ENCODE measurements at regions not wholly inside any gene's neighbourhood (a gene's known extent, or its start where the extent isn't known, plus 50 kb on each side); places are given as distances from the start of the nearest gene placed in this dataset.

- Histone ChIP-seq H3K9me2 (replicated peaks; ENCODE audit: insufficient read depth, low read length) (no peaks in the 10 kb centered on the region), H2AFZ (ENCODE audit: low read depth, low read length, severe bottlenecking) (no peak overlapping the region), H3K4me2 (ENCODE audit: low read depth, low read length, poor library complexity, severe bottlenecking) (no peak overlapping the region), H3F3A (ENCODE audit: insufficient read depth) (no peaks in the 10 kb centered on the region), H3K9ac (ENCODE audit: low read length) (no peak overlapping the region), H3K27me3 (ENCODE audit: low read length) (no peaks in the 10 kb centered on the region), H3K9me3 (ENCODE audit: insufficient read depth, low read length) (no peaks in the 10 kb centered on the region), H3K4me3 (ENCODE audit: insufficient read depth, low read length, poor library complexity, severe bottlenecking) (no peak overlapping the region), H3K36me3 (ENCODE audit: low read length) (no peaks in the 10 kb centered on the region), H3K79me2 (ENCODE audit: insufficient read depth, low read length) (no peaks in the 10 kb centered on the region), H4K20me1 (ENCODE audit: low read depth, low read length) (no peaks in the 10 kb centered on the region), H3K27ac (ENCODE audit: low read depth, low read length) (no peak overlapping the region)
- TF ChIP-seq CTCF (IDR thresholded peaks at IDR 0.05; ENCODE audit: insufficient read depth, low read length, poor library complexity, severe bottlenecking) (no peak), EZH2phosphoT487 (conservative IDR thresholded peaks at IDR 0.05; ENCODE audit: low read length) (no peak)
Observed at GRCh38 chr14:56422703-56423213, 156.8 kb upstream of the TMEM260 start.

GRCh38 chr14:56423544-56423943, 156.1 kb upstream of the TMEM260 start:
- Histone ChIP-seq H4K20me1 (ENCODE audit: low read depth, low read length) (no peaks in the 10 kb centered on the region), H2AFZ (ENCODE audit: low read depth, low read length, severe bottlenecking) (no peak overlapping the region), H3K27me3 (ENCODE audit: low read length) (no peaks in the 10 kb centered on the region), H3F3A (ENCODE audit: insufficient read depth) (no peaks in the 10 kb centered on the region), H3K9me2 (replicated peaks; ENCODE audit: insufficient read depth, low read length) (no peaks in the 10 kb centered on the region), H3K4me2 (ENCODE audit: low read depth, low read length, poor library complexity, severe bottlenecking) (no peak overlapping the region), H3K9me3 (ENCODE audit: insufficient read depth, low read length) (no peaks in the 10 kb centered on the region), H3K4me3 (ENCODE audit: insufficient read depth, low read length, poor library complexity, severe bottlenecking) (no peak overlapping the region), H3K79me2 (ENCODE audit: insufficient read depth, low read length) (no peaks in the 10 kb centered on the region), H3K9ac (ENCODE audit: low read length) (no peak overlapping the region), H3K27ac (ENCODE audit: low read depth, low read length) (no peak overlapping the region), H3K36me3 (ENCODE audit: low read length) (no peaks in the 10 kb centered on the region)
- no peak for TF ChIP-seq EZH2phosphoT487 (conservative IDR thresholded peaks at IDR 0.05; ENCODE audit: low read length)

GRCh38 chr14:56431013-56431412, 148.6 kb upstream of the TMEM260 start:
- Histone ChIP-seq H3F3A (ENCODE audit: insufficient read depth) (no peaks in the 10 kb centered on the region), H3K36me3 (ENCODE audit: low read length) (no peaks in the 10 kb centered on the region; the same call in 1 of the 2 replicates), H3K27ac (ENCODE audit: low read depth, low read length) (no peak overlapping the region), H3K4me3 (ENCODE audit: insufficient read depth, low read length, poor library complexity, severe bottlenecking) (no peak overlapping the region), H4K20me1 (ENCODE audit: low read depth, low read length) (no peaks in the 10 kb centered on the region), H3K9ac (ENCODE audit: low read length) (no peak overlapping the region), H3K9me3 (ENCODE audit: insufficient read depth, low read length) (no peaks in the 10 kb centered on the region), H3K9me2 (replicated peaks; ENCODE audit: insufficient read depth, low read length) (no peaks in the 10 kb centered on the region), H3K27me3 (ENCODE audit: low read length) (no peaks in the 10 kb centered on the region), H2AFZ (ENCODE audit: low read depth, low read length, severe bottlenecking) (no peak overlapping the region), H3K4me2 (ENCODE audit: low read depth, low read length, poor library complexity, severe bottlenecking) (no peak overlapping the region), H3K79me2 (ENCODE audit: insufficient read depth, low read length) (no peaks in the 10 kb centered on the region)
- no peak for TF ChIP-seq CTCF (IDR thresholded peaks at IDR 0.05; ENCODE audit: insufficient read depth, low read length, poor library complexity, severe bottlenecking)
- no peak for TF ChIP-seq EZH2phosphoT487 (conservative IDR thresholded peaks at IDR 0.05; ENCODE audit: low read length)

GRCh38 chr14:56449670-56450213, 129.9 kb upstream of the TMEM260 start:
- TF ChIP-seq EZH2phosphoT487 (conservative IDR thresholded peaks at IDR 0.05; ENCODE audit: low read length) (no peak), CTCF (IDR thresholded peaks at IDR 0.05; ENCODE audit: insufficient read depth, low read length, poor library complexity, severe bottlenecking) (no peak)
- Histone ChIP-seq H3K27me3 (ENCODE audit: low read length) (no peaks in the 10 kb centered on the region), H3K9me2 (replicated peaks; ENCODE audit: insufficient read depth, low read length) (no peaks in the 10 kb centered on the region), H2AFZ (ENCODE audit: low read depth, low read length, severe bottlenecking) (no peak overlapping the region), H3K79me2 (ENCODE audit: insufficient read depth, low read length) (no peaks in the 10 kb centered on the region), H3F3A (ENCODE audit: insufficient read depth) (no peaks in the 10 kb centered on the region), H3K9me3 (ENCODE audit: insufficient read depth, low read length) (no peaks in the 10 kb centered on the region), H3K9ac (ENCODE audit: low read length) (no peak overlapping the region), H4K20me1 (ENCODE audit: low read depth, low read length) (no peaks in the 10 kb centered on the region), H3K27ac (ENCODE audit: low read depth, low read length) (no peak overlapping the region), H3K4me2 (ENCODE audit: low read depth, low read length, poor library complexity, severe bottlenecking) (no peak overlapping the region), H3K36me3 (ENCODE audit: low read length) (no peaks in the 10 kb centered on the region), H3K4me3 (ENCODE audit: insufficient read depth, low read length, poor library complexity, severe bottlenecking) (no peak overlapping the region)
